Loucy (cell line): ENCODE measurements at regions not wholly inside any gene's neighbourhood (a gene's known extent, or its start where the extent isn't known, plus 50 kb on each side); places are given as distances from the start of the nearest gene placed in this dataset.

ENCODE experiments used
- EZH2phosphoT487 ChIP-seq: fragments of 200-600 bp; IDR thresholded peaks from 2 replicates; pipeline ENCODE4 v1.6.1; 2018; ENCODE audit warnings: antibody characterized with exemption, mild to moderate bottlenecking, moderate library complexity, borderline replicate concordance
- TF ChIP-seq, protein P1 (sequence below): fragments of 200-600 bp; sonication (generic); conservative IDR thresholded peaks from 2 replicates; pipeline ENCODE4 v1.5.1; 2014; ENCODE audit warnings: mild to moderate bottlenecking, antibody characterized with exemption, low read length

DNA sequence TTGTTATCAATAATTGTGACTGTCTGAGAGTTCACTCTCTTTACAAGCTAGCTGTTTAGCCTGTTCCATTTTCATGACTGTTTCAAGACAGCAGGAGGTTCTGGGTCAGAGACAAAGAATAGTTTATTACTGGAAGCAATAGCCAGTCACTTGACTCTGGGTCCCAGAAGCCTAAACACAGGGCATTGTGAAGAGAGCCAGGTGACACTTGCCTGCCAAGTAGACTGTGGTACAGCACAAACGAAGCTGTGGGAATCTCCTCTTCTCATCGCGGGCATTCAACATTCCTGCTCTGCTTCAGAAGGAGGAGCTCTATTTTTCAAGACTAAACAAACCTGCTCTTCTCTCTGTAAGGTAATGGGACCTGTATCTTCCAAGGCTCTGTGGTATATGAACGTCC lies 485.1 kb downstream of the TRIML1 start:
- TF ChIP-seq, protein P1, sequence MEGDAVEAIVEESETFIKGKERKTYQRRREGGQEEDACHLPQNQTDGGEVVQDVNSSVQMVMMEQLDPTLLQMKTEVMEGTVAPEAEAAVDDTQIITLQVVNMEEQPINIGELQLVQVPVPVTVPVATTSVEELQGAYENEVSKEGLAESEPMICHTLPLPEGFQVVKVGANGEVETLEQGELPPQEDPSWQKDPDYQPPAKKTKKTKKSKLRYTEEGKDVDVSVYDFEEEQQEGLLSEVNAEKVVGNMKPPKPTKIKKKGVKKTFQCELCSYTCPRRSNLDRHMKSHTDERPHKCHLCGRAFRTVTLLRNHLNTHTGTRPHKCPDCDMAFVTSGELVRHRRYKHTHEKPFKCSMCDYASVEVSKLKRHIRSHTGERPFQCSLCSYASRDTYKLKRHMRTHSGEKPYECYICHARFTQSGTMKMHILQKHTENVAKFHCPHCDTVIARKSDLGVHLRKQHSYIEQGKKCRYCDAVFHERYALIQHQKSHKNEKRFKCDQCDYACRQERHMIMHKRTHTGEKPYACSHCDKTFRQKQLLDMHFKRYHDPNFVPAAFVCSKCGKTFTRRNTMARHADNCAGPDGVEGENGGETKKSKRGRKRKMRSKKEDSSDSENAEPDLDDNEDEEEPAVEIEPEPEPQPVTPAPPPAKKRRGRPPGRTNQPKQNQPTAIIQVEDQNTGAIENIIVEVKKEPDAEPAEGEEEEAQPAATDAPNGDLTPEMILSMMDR: no peak
- TF ChIP-seq EZH2phosphoT487: no peak
